D721Med (cell line): ENCODE measurements at regions not wholly inside any gene's neighbourhood (a gene's known extent, or its start where the extent isn't known, plus 50 kb on each side); places are given as distances from the start of the nearest gene placed in this dataset.

Source experiments
- DNase-seq: peaks from one replicate; pipeline ENCODE4 v3.0.0; 2011; ENCODE audit warnings: low spot score; ENCODE audit not compliant: insufficient read length
- FAIRE-seq: peaks from 2 replicates; lab custom pipeline; 2011; peaks lifted over from hg19 to GRCh38; lab: Jason Lieb, UNC
- CTCF ChIP-seq: IDR thresholded peaks from 2 replicates; pipeline ENCODE4 v1.5.1; 2012; ENCODE audit warnings: mild to moderate bottlenecking, control low read depth; ENCODE audit not compliant: insufficient read depth; ENCODE audit errors: missing control alignments

- no peak for TF ChIP-seq CTCF
- DNase-seq (no peak), FAIRE-seq (no peak)
Observed at GRCh38 chr2:44884677-44885076, 56.8 kb upstream of the SIX3 start.

DNA sequence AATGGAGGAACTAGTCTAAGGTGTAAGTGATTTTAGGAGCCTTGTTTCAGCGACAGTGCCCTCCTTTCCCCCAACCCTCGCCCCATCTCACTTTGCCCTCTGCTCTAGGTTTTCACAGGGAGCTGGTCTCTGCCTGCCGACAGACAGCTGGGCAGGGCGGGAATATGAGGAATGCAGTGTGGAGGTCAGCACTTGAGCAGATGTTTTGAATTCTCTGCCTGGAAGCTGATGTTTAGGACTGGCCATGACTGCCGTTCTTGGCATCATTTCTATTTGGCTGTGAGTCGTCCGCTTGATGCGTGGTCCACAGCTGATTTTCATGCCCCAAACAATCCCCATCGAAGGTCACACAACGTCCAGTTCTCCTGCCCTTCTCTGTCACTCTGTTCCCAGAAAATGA lies 55.1 kb upstream of the SIX3 start:
- DNase-seq (no peak), FAIRE-seq (no peak)
- TF ChIP-seq CTCF: no peak

- no peak for TF ChIP-seq CTCF
- no peak for DNase-seq
- FAIRE-seq: no peak
Observed at GRCh38 chr2:44889096-44889495, 52.4 kb upstream of the SIX3 start.
